ENCODE measurements at regions not wholly inside any gene's neighbourhood (a gene's known extent, or its start where the extent isn't known, plus 50 kb on each side); places are given as distances from the start of the nearest gene placed in this dataset.

DNA sequence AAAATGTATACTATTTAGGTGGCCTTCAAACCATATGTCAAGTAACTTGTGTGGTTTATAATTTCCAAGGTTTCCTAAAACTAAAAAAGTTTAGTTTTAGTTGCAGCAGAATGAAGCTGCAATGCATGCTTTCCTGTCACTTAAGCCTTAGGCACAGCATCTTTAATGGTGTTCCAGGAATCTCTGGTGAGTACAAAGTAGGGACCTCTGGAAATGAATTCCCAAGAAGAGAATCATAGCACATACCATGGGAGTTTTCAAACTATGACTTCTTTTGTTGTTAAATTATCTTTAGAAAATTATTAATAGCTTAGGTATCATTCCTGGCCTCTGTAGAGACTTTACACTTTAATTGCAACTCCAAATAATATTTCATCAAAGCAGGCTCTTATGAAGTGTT lies 1005.9 kb upstream of the PABPC4L start:
- DNase-seq: no peak

DNA sequence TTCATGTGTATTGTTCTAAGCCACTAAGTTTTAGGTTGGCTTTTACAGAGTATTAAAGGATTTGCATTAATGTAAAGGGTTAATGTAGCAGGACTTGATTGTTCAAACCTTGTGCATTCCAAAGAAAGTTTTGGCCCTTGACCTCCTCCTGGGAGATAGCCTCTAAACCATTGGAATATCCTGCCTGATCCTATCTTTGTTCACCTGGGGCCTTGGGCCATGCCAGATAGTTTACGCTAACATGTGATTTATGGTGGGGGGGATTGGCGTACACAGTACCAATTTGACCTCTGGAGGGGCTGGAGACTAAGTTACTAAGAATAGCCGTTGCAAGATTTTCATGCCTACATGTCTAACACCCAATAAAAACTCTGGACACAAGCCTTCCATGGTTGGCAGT lies 1002.7 kb upstream of the PABPC4L start:
- no peak for DNase-seq

DNA sequence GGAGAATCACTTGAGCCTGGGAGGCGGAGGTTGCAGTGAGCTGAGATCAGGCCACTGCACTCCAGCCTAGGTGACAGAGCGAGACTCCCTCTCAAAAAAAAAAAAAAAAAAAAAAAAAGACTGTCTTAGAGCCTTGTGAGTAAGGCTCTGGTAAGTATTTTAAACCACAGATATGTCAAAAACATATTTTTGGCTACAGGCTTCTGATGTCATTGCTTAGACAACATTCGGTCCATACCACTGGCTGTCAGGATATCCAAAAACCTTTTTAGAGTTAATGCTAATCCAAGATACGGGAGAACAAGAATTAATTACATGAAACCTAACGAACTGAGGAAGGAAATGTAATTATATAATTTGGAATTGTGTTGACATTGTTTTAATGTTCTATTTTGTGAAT lies 999.5 kb upstream of the PABPC4L start:
- DNase-seq: no peak

DNA sequence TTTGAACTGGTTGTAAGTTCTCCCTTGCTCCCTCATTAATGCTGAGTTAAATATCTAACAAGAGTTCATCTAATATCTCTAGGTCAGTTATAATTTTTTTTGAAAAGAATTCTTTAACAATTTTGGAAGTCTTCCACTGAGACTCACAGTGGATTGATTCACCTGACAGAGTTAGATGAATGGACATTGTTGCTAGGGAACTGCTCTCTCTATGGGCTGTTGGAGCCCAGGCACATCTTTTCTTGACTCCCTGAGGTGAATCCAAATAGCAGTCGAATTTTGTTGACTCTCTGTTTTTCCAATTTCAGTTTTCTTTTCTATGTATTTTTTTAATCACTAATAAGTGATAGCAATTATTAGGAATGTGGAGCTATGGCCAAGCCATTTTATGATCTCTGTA lies 996.1 kb upstream of the PABPC4L start:
- DNase-seq: no peak

DNA sequence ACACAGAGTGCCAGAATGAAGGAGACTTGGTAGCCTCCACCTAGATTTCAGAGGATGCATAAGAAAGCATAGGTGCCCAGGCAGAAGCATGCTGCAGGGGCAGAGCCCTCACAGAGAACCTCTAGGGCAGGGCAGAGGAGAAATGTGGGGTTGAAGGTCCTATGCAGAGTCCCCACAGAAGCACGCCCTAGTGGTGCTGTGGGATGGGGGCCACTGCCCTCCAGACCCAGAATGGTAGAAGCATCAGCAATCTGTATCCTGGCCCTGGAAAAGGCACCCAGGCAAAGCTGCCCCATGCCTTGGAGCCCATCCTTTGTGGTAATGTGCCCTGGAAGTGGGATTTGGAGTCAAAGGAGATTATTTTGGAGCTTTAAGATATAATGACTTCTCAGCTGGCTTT lies 992.9 kb upstream of the PABPC4L start:
- DNase-seq: no peak

DNA sequence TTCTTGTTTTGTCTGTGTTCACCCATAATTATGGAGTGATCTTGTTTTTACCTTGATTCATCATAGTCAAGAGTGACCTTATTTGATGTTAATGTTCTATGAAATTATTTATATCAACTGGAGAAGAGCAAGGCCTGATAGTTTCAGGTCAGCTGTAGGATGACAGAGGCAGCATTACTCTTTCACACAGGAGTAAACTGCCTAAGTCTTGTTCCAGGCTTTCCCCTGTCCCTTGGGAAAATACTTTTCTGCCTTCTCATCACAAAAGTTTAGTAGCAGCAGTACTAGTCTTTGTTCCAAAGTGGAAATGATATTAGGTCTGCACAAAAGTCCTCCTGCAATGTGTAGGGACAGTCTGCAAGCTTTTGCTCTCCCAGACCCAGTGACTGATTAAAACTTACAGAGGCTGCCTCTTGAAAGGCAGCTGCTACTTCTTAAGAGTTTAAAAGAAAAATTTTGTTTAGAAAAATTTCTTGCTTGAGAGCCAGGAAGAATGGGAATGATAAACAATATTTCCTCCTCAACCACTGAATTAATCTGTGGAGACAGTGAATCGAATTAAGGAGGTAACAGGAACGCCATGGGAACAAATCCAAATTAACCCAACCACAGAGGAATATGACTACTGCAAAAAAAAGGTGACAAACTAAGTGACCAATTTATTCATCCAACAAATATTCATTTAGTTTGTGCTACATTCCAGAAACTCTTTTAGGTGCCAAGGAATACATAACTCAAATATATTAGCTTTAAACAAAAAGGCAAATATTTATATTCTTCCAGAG lies 991.4 kb upstream of the PABPC4L start:
- no peak for DNase-seq

DNA sequence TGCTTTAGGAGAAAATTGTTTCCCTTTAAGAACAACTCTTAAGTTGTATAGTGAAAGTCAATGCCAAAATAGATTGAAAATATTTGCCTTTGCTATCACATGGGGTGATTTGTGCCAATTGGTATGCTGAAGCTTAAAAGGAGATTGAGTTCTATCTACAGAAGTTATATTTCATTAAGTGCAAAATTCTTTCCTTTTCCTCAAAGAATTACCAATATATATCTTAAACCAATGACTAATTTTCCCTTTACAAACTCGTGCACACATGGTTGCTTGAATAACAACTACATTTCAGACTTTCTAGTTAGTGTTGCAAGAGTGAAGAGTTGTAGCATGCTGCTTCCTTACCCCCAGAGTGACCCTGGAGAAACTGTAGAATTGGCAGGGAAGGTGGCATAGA lies 990.0 kb upstream of the PABPC4L start:
- DNase-seq: no peak

DNA sequence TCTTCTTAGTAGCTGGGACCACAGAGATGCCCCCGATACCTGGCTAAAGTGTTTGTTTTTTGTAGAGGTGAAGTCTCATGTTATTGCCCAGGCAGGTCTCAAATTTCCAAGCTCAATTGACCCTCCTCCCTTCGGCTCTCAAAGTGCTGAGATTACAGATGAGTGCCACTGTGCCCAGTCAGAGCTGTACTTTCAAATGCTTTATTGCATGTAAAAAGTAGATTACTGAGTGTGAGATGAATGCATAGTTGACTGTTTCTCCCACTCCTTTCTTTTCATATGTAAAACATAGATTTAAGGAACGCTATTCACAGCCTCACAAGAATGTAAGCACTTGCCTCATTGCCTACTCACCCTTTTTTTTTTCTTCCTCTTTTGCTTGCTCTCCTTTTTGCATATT lies 984.4 kb upstream of the PABPC4L start:
- DNase-seq: no peak

DNA sequence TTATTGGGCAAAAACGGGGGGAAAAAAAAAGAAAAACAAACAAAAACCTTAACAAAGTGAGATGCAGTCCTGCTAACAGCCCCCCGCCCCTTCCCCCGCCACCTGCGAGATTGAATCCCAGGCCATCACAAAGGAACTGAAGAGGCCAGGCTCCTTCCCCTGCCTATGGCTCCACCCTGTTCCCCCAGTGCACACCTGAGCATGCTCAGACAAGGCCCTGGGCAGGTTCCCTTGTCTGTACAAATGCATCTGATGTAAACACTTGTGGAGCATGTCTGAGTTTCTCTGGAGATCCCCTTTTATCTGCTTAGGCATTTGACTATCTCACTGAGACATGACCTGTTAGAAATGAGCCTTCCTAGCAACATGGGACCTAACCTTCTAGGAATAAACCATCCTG lies 983.7 kb upstream of the PABPC4L start:
- DNase-seq: no peak

DNA sequence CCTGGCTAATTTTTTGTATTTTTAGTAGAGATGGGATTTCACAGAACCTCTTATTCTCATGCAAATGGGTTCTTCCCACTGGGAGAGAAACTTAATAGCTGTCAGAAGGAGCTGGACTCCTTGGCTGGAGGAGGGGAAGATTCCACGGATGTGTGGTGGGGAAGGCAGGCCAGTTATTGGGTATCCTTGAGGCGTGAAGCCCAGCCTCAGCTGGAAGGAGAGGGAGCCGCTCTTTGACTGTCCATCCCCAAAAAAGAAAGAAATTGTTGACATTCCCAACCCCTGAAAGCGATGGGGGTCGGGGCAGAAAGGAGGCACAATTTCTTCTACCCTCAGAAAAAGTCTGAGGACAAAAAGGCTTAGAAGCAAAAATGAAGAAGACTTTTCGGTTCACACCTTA lies 983.1 kb upstream of the PABPC4L start:
- DNase-seq: no peak

DNA sequence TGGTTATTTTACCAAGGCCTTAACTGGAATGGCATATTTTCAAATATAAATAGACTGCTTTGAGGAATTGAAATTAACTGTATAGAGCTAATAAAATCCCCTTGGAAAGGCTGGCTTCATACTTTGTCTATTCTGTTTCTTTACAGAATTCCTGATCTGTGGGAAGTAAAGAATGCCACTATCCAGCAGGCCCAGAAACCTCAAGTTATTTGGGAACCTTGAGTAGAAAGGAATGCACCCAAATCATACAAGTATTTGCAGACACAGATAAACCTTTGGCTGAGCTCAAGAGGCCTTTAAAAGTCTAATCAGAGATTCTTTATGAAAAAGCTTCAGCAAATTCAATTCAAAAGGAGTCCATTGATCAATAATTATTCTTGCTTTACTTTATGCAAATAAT lies 975.7 kb upstream of the PABPC4L start:
- no peak for DNase-seq

DNA sequence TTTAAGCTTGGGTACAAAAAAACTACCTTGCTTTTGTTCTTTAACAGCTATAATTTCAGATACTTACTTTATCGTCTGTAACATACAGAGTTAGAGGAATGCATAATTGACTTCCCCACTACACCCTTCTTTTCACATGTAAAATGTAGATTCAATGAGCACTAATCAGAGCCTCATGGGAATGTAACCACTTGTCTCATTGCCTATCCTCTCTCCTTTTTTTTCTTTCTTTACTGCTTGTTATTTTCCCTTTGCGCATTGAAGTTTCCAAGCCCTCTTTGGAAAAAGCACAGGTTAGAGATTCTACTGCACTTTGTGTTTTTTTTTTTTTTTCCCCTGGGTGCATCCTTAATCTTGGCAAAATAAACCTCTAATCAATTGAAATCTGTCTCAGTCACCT lies 965.1 kb upstream of the PABPC4L start:
- DNase-seq: no peak

DNA sequence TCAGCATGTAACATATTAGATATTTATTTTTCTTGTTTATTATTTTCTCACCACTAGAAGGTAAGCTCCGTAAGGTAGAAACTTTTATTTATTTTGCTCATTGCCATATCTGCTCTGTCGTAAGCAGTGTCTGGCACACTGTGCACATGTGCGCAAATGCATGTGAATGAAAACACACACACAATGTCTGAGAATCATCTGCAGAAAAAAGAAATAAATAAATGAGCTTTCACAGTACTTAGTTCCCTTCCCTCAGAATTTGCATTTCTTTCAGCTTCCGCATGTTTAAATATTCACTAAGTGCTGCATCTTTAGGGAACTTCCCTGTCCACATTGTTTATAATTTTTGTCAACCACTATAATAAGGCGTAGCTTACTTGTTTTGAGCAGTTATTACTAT lies 963.0 kb upstream of the PABPC4L start:
- no peak for DNase-seq

DNA sequence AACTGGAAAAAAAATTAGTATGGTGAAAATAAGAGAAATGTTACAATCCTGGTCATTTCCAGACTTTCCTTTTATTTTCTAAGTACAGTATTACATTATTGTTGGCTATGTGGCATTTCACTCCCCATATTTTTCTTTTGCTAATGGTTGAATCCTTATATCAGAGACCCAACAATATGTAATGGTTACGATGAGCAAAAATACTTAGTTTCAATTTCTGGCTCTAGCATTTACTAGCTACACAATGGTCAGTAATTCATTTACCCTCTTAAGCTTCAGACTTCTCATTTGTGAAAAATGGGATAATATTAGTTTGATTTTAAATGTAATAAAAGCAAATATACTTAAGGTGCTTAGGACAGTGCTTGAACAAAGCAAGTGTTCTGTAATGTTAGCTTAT lies 942.9 kb upstream of the PABPC4L start:
- no peak for DNase-seq

DNA sequence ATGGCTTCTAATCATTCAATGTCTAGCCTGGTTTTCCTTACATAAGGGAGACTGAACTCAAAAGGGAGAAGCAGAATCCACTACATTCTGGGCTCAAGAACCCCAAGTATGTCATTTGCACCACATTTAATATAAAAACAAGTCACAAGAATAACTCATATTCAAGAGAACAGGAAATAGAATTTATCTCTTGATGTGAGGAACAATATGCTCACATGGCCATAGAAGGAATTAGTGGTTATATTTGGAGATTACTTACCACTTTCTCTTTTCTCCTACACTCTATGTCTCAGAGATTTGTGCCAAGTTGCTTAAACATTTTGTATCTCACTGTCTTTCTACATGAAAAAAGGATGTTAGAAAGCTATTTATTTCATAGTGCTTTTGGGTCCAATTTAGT lies 922.6 kb upstream of the PABPC4L start:
- no peak for DNase-seq

DNA sequence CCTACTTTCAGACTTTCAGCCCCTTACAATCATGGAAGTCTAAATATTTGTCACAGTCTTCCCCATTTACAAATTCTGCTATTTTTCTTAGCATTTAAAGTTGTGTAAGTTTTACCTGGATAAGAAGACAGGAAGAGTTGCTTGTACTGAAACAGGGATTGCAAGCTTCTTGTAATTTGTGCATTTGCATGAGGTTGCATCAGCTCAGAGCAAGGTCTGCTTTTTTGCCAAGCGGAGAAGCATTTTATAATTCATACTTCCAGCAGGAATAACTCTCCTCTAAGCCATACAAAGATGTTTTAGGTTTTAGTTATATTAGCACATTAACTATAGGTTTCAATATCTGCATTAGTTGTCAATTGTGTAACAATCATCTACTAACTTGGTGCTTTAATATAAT lies 922.0 kb upstream of the PABPC4L start:
- no peak for DNase-seq

DNA sequence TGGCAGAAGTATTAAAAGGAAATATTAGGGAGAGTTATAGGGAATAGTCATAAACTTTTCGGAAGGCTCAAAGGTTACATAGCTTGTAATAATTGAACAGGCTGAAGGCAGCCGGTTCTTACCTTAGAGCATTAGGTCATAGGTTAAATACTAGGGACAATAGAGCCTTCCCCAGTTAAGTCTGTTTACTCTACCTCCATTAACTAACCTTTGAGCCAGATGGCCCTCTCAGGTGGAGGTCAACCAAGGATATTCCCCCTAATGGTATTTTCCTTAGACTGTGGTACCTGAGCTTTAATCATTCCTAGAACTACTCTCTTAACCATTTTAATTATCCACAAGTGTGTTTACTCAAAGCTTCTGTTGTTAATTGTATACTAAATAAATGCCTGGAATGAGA lies 920.9 kb upstream of the PABPC4L start:
- DNase-seq: peak; percentile 1

DNA sequence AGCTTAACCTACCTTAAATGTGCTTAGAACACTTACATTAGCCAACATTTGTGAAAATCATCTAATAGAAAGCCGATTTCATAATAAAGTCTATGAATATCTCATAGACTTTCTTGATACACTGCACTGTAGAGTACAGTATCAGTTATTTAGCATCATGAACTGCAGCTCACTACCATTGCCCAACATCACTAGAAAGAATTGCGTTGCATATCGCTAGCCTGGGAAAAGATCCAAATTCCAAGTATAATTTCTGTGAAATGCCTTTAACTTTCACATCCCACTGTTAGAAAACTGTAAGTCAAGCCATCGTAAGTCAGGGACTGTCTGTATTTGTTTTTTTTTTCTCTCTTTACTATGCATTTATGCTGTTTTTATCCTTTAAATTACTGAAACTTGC lies 918.6 kb upstream of the PABPC4L start:
- no peak for DNase-seq

DNA sequence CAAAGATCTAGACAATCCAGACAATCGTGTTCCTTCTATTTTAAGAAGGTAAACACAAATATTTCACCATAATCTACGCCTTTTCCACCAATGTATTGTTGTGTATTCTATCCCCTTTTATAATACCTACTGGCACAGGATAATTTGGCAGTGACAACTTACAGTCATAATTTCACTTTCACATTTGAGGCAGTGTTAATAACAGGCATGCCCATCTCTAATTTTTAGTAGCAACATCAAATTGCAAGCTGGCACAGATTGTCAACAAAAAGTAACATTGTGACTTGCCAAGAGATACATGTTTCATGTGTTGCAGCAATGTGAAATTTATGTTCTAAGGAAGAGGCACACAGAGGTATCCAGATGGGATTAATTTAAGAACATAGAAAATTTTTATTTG lies 912.5 kb upstream of the PABPC4L start:
- no peak for DNase-seq

DNA sequence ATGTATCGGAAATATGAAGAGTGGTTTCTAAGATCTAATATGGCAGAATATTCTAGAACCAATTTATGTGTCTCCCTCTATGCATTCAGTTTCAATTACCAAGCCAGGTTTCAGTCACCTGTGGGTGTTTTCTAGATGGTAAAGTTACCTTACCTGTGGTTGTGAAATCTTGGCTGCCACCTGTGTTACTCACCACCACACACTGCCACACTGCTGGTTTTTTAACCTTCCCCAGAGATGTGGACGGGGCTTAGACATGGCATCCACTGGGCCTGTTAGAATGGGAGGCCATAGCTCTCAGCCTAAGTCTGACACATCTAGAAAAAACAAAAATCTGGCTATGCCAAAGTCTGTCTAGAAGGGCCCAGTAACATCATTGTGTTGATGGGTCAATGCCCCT lies 896.5 kb upstream of the PABPC4L start:
- DNase-seq: no peak

DNA sequence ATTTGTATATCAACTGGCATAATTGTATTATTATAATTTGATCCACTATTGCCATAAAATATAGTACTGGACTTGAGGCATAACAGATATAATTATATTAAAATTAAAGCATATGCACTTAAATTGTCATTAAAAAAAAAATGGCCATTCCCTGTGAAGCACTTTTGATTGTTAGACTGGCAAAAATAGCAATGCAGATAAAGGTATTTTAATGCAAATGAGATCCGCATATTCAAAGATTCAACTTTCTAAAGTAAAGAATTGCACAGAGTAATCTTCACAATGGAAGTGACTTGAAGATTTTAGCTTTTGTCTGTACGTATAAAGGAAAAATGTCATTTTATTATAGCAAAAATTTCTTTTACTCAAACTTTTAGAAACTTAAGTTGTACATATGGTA lies 871.8 kb upstream of the PABPC4L start:
- DNase-seq: no peak

DNA sequence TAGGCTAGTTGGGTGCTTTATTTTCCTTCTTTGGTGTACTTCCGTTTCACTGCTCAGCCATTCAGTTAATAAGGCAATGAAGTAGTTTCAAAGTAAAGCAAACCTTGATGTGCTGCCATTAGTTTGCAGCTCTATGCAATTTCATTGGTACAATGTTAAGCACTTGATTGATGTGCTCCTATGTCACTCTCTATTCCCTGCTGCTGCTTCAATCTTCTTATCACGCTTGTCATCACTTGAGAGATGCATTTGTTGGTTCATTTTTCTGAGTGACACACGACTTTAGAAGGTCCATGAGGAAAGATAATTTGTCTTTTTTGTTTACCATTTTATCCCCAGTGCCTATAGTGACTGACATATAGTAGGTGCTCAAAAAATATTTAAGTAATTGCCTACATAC lies 871.0 kb upstream of the PABPC4L start:
- no peak for DNase-seq

DNA sequence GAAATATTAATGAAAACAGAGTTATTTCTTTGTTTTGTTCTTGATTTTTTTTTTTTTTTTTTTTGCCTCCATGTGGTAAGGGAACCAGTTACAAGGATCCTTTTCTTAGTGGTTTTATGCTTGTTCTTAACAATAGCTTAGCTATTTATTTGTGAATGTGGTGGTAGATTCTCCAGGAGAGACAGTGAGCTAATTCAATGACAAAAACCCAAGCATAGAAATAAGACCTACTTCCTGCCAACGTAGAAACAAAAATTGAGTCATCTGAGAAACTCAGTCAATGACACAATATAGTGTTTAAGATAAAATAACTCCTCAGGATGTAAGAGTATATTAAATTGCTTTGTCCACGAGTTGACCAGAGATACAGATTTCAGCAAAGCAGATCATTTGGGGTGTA lies 863.8 kb upstream of the PABPC4L start:
- DNase-seq: no peak

DNA sequence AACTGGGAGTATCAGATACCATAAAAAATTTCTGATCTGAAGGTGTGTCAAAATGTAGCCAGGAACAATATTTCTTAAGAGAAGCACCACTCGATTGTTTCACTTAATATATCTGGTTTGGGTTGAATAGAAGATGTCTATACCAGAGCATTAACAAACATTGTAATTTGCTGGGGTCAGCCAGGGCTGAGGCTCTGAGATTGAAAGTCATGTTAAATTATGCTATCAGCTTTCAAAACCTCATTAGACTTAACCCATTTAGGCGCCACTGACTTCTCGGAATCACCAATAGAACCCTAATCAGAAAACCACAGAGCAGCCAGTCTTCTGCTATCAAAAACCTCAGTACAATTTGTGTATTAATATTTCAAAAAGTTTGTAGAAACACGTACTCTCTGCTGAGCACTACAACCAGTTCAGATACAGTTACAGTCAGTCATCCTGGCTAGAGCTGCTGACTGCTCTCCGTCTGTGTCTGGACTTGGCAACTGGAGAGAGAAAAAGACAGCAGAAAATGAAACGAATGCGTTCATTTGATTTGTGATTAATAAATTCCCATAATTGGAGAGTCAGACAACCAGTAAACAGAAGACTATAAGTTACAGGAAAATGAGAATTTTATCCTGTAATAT lies 848.6 kb upstream of the PABPC4L start:
- no peak for DNase-seq

Measured in left kidney (tissue), 1 donor.